ENCODE measurements at regions not wholly inside any gene's neighbourhood (a gene's known extent, or its start where the extent isn't known, plus 50 kb on each side); places are given as distances from the start of the nearest gene placed in this dataset.

GRCh38 chr6:105992315-105992961, 93.7 kb upstream of the PRDM1 start (continued):
- no peak for TF ChIP-seq CREB3 (CRISPR knock-in tag; IDR thresholded peaks at IDR 0.05)
- TF ChIP-seq, protein P1, sequence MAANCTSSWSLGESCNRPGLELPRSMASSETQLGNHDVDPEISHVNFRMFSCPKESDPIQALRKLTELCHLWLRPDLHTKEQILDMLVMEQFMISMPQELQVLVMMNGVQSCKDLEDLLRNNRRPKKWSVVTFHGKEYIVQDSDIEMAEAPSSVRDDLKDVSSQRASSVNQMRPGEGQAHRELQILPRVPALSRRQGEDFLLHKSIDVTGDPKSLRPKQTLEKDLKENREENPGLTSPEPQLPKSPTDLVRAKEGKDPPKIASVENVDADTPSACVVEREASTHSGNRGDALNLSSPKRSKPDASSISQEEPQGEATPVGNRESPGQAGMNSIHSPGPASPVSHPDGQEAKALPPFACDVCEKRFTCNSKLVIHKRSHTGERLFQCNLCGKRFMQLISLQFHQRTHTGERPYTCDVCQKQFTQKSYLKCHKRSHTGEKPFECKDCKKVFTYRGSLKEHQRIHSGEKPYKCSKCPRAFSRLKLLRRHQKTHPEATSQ (CRISPR knock-in tag; IDR thresholded peaks at IDR 0.05; ENCODE audit: borderline replicate concordance): no peak
- TF ChIP-seq ZBED4 (CRISPR knock-in tag; IDR thresholded peaks at IDR 0.05; ENCODE audit: borderline replicate concordance): 0 out of 2 replicates have a peak, but pooled peaks have one; percentile 28
- no peak for TF ChIP-seq SYNCRIP (IDR thresholded peaks at IDR 0.05; ENCODE audit: insufficient read depth, low read depth, low read length)
- TF ChIP-seq DZIP1 (CRISPR knock-in tag; IDR thresholded peaks at IDR 0.05): 0 out of 2 replicates have a peak, but pooled peaks have one; percentile 50
- TF ChIP-seq, protein P2, sequence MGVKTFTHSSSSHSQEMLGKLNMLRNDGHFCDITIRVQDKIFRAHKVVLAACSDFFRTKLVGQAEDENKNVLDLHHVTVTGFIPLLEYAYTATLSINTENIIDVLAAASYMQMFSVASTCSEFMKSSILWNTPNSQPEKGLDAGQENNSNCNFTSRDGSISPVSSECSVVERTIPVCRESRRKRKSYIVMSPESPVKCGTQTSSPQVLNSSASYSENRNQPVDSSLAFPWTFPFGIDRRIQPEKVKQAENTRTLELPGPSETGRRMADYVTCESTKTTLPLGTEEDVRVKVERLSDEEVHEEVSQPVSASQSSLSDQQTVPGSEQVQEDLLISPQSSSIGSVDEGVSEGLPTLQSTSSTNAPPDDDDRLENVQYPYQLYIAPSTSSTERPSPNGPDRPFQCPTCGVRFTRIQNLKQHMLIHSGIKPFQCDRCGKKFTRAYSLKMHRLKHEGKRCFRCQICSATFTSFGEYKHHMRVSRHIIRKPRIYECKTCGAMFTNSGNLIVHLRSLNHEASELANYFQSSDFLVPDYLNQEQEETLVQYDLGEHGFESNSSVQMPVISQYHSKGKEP (CRISPR knock-in tag; IDR thresholded peaks at IDR 0.05): no peak
- TF ChIP-seq TP53 (CRISPR knock-in tag; conservative IDR thresholded peaks at IDR 0.05): no peak
- TF ChIP-seq RELA (CRISPR knock-in tag; IDR thresholded peaks at IDR 0.05): no peak
- no peak for TF ChIP-seq ZBTB14 (CRISPR knock-in tag; IDR thresholded peaks at IDR 0.05)
- no peak for TF ChIP-seq ZNF33B (CRISPR knock-in tag; IDR thresholded peaks at IDR 0.05)
- TF ChIP-seq MLX (CRISPR knock-in tag; IDR thresholded peaks at IDR 0.05): no peak
- TF ChIP-seq ZNF292 (CRISPR knock-in tag; IDR thresholded peaks at IDR 0.05; ENCODE audit: borderline replicate concordance, low read depth): no peak
- no peak for TF ChIP-seq ARNT (IDR thresholded peaks at IDR 0.05)
